ENCODE measurements at regions not wholly inside any gene's neighbourhood (a gene's known extent, or its start where the extent isn't known, plus 50 kb on each side); places are given as distances from the start of the nearest gene placed in this dataset.
"Not testable (repeated sequence)": the region's sequence is repeated elsewhere in the genome, so short reads cannot be mapped to it uniquely, and the experiment has no call there.

- peak in 1 of 3 experiments; percentile 2 for DNase-seq (ENCODE audit: low read depth in 2 of 3, low spot score in 2 of 3)
Measured at GRCh38 chr6:134822920-134823709, 126.8 kb downstream of the ALDH8A1 start.

- DNase-seq (ENCODE audit: low read depth in 2 of 3, low spot score in 2 of 3): no peak
Measured at GRCh38 chr6:134821928-134822864, 127.7 kb downstream of the ALDH8A1 start.

GRCh38 chr6:134821397-134821796 is 128.5 kb downstream of the ALDH8A1 start:
- no peak for DNase-seq (ENCODE audit: low read depth in 2 of 3, low spot score in 2 of 3)

- no peak for DNase-seq (ENCODE audit: low read depth in 2 of 3, low spot score in 2 of 3)
Measured at GRCh38 chr6:134819863-134820800, 129.8 kb downstream of the ALDH8A1 start.

- DNase-seq (ENCODE audit: low read depth in 2 of 3, low spot score in 2 of 3): no peak
Measured at GRCh38 chr6:134819236-134819635, 130.7 kb downstream of the ALDH8A1 start.

- no peak for DNase-seq (ENCODE audit: low read depth in 2 of 3, low spot score in 2 of 3)
Measured at GRCh38 chr6:134817448-134817847, 132.5 kb downstream of the ALDH8A1 start.

- no peak for DNase-seq (ENCODE audit: low read depth in 2 of 3, low spot score in 2 of 3)
Measured at GRCh38 chr6:134816780-134817179, 133.1 kb downstream of the ALDH8A1 start.

- no peak for DNase-seq (ENCODE audit: low read depth in 2 of 3, low spot score in 2 of 3)
Measured at GRCh38 chr6:134816300-134816699, 133.6 kb downstream of the ALDH8A1 start.

GRCh38 chr6:134814076-134814695 is 135.7 kb downstream of the ALDH8A1 start:
- no peak for DNase-seq (ENCODE audit: low read depth in 2 of 3, low spot score in 2 of 3)

GRCh38 chr6:134813146-134813545 is 136.8 kb downstream of the ALDH8A1 start:
- no peak for DNase-seq (ENCODE audit: low read depth in 2 of 3, low spot score in 2 of 3)

GRCh38 chr6:134810402-134810801 is 139.5 kb downstream of the ALDH8A1 start:
- DNase-seq (ENCODE audit: low read depth in 2 of 3, low spot score in 2 of 3): no peak

- DNase-seq (ENCODE audit: low read depth in 2 of 3, low spot score in 2 of 3): no peak
Measured at GRCh38 chr6:134809130-134809529, 140.8 kb downstream of the ALDH8A1 start.

GRCh38 chr6:134806180-134806798 is 143.6 kb downstream of the ALDH8A1 start:
- DNase-seq (ENCODE audit: low read depth in 2 of 3, low spot score in 2 of 3): no peak

- no peak for DNase-seq (ENCODE audit: low read depth in 2 of 3, low spot score in 2 of 3)
Measured at GRCh38 chr6:134805168-134805567, 144.7 kb downstream of the ALDH8A1 start.

GRCh38 chr6:134804311-134804710 is 145.6 kb downstream of the ALDH8A1 start:
- DNase-seq (ENCODE audit: low read depth in 2 of 3, low spot score in 2 of 3): not testable (repeated sequence)

- no peak for DNase-seq (ENCODE audit: low read depth in 2 of 3, low spot score in 2 of 3)
Measured at GRCh38 chr6:134802426-134803058, 147.4 kb downstream of the ALDH8A1 start.

GRCh38 chr6:134797400-134798113 is 152.3 kb downstream of the ALDH8A1 start:
- DNase-seq (ENCODE audit: low read depth in 2 of 3, low spot score in 2 of 3): no peak

- no peak for DNase-seq (ENCODE audit: low read depth in 2 of 3, low spot score in 2 of 3)
Measured at GRCh38 chr6:134795691-134796090, 154.2 kb downstream of the ALDH8A1 start.

- no peak for DNase-seq (ENCODE audit: low read depth in 2 of 3, low spot score in 2 of 3)
Measured at GRCh38 chr6:134795001-134795400, 154.9 kb downstream of the ALDH8A1 start.

Data from activated CD8-positive, alpha-beta memory T cell treated with anti-CD3 and anti-CD28 coated beads for 48 hours (primary cell).